ENCODE measurements at regions not wholly inside any gene's neighbourhood (a gene's known extent, or its start where the extent isn't known, plus 50 kb on each side); places are given as distances from the start of the nearest gene placed in this dataset.

GRCh38 chr10:30114401-30114800, 55.0 kb upstream of the JCAD start:
- no peak overlapping the region for H3K14ac ChIP-seq (ENCODE audit: low read length)
- H4K8ac ChIP-seq (ENCODE audit: low read depth, low read length) = no peak overlapping the region
- H2BK120ac ChIP-seq (ENCODE audit: insufficient read depth, low read length, poor library complexity) = no peak overlapping the region
- H3K4me1 ChIP-seq (ENCODE audit: control insufficient read depth in 1 of 2, insufficient read depth in 2 of 2, low read length in 2 of 2) = no peaks in the 10 kb centered on the region
- H3K23ac ChIP-seq (ENCODE audit: low read length) = no peak overlapping the region
- H3K27me3 ChIP-seq (ENCODE audit: insufficient read depth, low read length) = no peaks in the 10 kb centered on the region
- no peak overlapping the region for H4K91ac ChIP-seq (ENCODE audit: low read depth, low read length)
- H3K79me2 ChIP-seq (ENCODE audit: control insufficient read depth, insufficient read depth, low read length, poor library complexity) = no peaks in the 10 kb centered on the region
- no peak overlapping the region for H2AK5ac ChIP-seq (ENCODE audit: low read length)
- no peak overlapping the region for H2BK5ac ChIP-seq (ENCODE audit: low read depth, low read length, poor library complexity)
- no peak overlapping the region for H3K27ac ChIP-seq (ENCODE audit: low read depth, low read length)
- no peak overlapping the region for H3K4me3 ChIP-seq (ENCODE audit: low read depth, low read length)
- no peak overlapping the region for H3K4ac ChIP-seq (ENCODE audit: low read depth, low read length)
- no peak overlapping the region for H4K12ac ChIP-seq (ENCODE audit: low read depth, low read length)
- H3K18ac ChIP-seq (ENCODE audit: low read length) = no peak overlapping the region
- DNase-seq = no peak
- no peak overlapping the region for H2BK12ac ChIP-seq (ENCODE audit: low read length)
- no peaks in the 10 kb centered on the region for H3K9me3 ChIP-seq (ENCODE audit: insufficient read depth, low read depth, low read length)
- no CpG with 5 or more reads among the region's 1 CpG for WGBS (ENCODE audit: extremely low coverage, insufficient coverage, insufficient read length)
- no peak overlapping the region for H2AFZ ChIP-seq (ENCODE audit: insufficient read depth, low read length, poor library complexity)
- no peak overlapping the region for H3K4me2 ChIP-seq (ENCODE audit: low read length)
- no peaks in the 10 kb centered on the region for H3K36me3 ChIP-seq (ENCODE audit: control insufficient read depth in 1 of 2, insufficient read depth in 2 of 2, low read length in 2 of 2)
- no peak overlapping the region for H3K9ac ChIP-seq (ENCODE audit: low read length)
- no peaks in the 10 kb centered on the region for H3K79me1 ChIP-seq (ENCODE audit: low read length)

GRCh38 chr10:30111340-30112022, 52.1 kb upstream of the JCAD start:
- H3K27ac ChIP-seq (ENCODE audit: low read depth, low read length) = no peak overlapping the region
- H3K4ac ChIP-seq (ENCODE audit: low read depth, low read length) = no peak overlapping the region
- no peak overlapping the region for H2BK12ac ChIP-seq (ENCODE audit: low read length)
- peaks cover 2% of the 10 kb centered on the region for H3K9me3 ChIP-seq (ENCODE audit: insufficient read depth, low read depth, low read length)
- H3K18ac ChIP-seq (ENCODE audit: low read length) = no peak overlapping the region
- H3K79me2 ChIP-seq (ENCODE audit: control insufficient read depth, insufficient read depth, low read length, poor library complexity) = no peaks in the 10 kb centered on the region
- no peak overlapping the region for H4K8ac ChIP-seq (ENCODE audit: low read depth, low read length)
- H3K36me3 ChIP-seq (ENCODE audit: control insufficient read depth in 1 of 2, insufficient read depth in 2 of 2, low read length in 2 of 2) = no peaks in the 10 kb centered on the region
- H3K79me1 ChIP-seq (ENCODE audit: low read length) = no peaks in the 10 kb centered on the region
- no peak overlapping the region for H2BK120ac ChIP-seq (ENCODE audit: insufficient read depth, low read length, poor library complexity)
- H3K9ac ChIP-seq (ENCODE audit: low read length) = no peak overlapping the region
- no peak overlapping the region for H3K23ac ChIP-seq (ENCODE audit: low read length)
- H3K27me3 ChIP-seq (ENCODE audit: insufficient read depth, low read length) = no peaks in the 10 kb centered on the region
- WGBS (ENCODE audit: extremely low coverage, insufficient coverage, insufficient read length) = no CpG with 5 or more reads among the region's 4 CpGs
- H4K12ac ChIP-seq (ENCODE audit: low read depth, low read length) = no peak overlapping the region
- no peak for DNase-seq
- H3K4me1 ChIP-seq (ENCODE audit: control insufficient read depth in 1 of 2, insufficient read depth in 2 of 2, low read length in 2 of 2) = no peaks in the 10 kb centered on the region
- H3K4me2 ChIP-seq (ENCODE audit: low read length) = no peak overlapping the region
- H2BK5ac ChIP-seq (ENCODE audit: low read depth, low read length, poor library complexity) = no peak overlapping the region
- H2AFZ ChIP-seq (ENCODE audit: insufficient read depth, low read length, poor library complexity) = no peak overlapping the region
- H4K91ac ChIP-seq (ENCODE audit: low read depth, low read length) = no peak overlapping the region
- no peak overlapping the region for H3K4me3 ChIP-seq (ENCODE audit: low read depth, low read length)
- H2AK5ac ChIP-seq (ENCODE audit: low read length) = no peak overlapping the region
- no peak overlapping the region for H3K14ac ChIP-seq (ENCODE audit: low read length)
